Nephron progenitor cell (in vitro differentiated cells): ENCODE measurements at regions not wholly inside any gene's neighbourhood (a gene's known extent, or its start where the extent isn't known, plus 50 kb on each side); places are given as distances from the start of the nearest gene placed in this dataset.

Experiments used
- DNase-seq: peaks from one replicate; pipeline ENCODE4 v3.0.0; 2021
- H3K27ac Mint-ChIP-seq: 2 replicates; pipeline ENCODE4 v1.8.0; 2021; ENCODE audit warnings: mild to moderate bottlenecking, moderate library complexity, mixed read lengths
- H3K27me3 Mint-ChIP-seq: 2 replicates; pipeline ENCODE4 v1.8.0; 2021; ENCODE audit warnings: mild to moderate bottlenecking, low read depth, mixed read lengths; ENCODE audit not compliant: poor library complexity
- H3K36me3 Mint-ChIP-seq: 2 replicates; pipeline ENCODE4 v1.8.0; 2021; ENCODE audit warnings: low read depth, mixed read lengths
- H3K4me1 Mint-ChIP-seq: 2 replicates; pipeline ENCODE4 v1.8.0; 2021; ENCODE audit warnings: mixed read lengths
- H3K4me3 Mint-ChIP-seq: 2 replicates; pipeline ENCODE4 v1.8.0; 2021; ENCODE audit warnings: mild to moderate bottlenecking, moderate library complexity, mixed read lengths
- H3K9me3 Mint-ChIP-seq: 2 replicates; pipeline ENCODE4 v1.8.0; 2021; ENCODE audit warnings: mild to moderate bottlenecking, moderate library complexity, mixed read lengths
- TF ChIP-seq, protein P1 (sequence below): fragments of 200-600 bp; sonication (generic); IDR thresholded peaks from 2 replicates; pipeline ENCODE4 v1.5.0; 2021; ENCODE audit warnings: antibody characterized with exemption

DNA sequence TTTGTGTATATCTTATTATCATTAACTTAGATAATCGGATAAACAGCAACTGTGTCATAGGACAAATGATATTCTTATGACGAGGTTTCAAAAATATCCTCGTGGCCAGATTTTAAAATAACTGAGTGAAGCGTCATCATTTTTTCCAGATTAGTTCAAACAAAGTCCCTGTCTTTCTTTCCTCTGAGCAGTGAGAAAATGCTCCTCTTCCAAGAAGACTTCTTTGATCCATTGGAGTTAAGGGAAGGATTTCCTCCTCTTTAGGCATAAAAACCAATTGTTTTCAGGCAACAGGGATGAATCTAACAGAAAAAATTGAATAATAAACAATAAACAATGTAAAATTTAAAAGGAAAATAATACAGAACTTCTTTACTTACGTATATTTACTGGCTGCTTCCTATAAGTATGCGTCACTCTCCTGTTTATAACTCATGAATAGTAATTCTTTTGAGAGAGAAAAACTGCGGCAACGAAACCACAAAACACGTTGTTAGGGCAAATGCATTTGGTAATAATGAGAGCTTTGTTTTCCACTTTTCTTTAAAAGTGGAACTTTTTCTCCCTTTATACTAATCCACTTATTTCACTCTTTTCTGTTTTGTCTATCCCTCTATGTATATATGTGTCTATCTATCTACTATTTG is 419.4 kb upstream of the ONECUT1 start:
- TF ChIP-seq, protein P1, sequence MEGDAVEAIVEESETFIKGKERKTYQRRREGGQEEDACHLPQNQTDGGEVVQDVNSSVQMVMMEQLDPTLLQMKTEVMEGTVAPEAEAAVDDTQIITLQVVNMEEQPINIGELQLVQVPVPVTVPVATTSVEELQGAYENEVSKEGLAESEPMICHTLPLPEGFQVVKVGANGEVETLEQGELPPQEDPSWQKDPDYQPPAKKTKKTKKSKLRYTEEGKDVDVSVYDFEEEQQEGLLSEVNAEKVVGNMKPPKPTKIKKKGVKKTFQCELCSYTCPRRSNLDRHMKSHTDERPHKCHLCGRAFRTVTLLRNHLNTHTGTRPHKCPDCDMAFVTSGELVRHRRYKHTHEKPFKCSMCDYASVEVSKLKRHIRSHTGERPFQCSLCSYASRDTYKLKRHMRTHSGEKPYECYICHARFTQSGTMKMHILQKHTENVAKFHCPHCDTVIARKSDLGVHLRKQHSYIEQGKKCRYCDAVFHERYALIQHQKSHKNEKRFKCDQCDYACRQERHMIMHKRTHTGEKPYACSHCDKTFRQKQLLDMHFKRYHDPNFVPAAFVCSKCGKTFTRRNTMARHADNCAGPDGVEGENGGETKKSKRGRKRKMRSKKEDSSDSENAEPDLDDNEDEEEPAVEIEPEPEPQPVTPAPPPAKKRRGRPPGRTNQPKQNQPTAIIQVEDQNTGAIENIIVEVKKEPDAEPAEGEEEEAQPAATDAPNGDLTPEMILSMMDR: no peak
- H3K27me3 Mint-ChIP-seq: no peaks in the 10 kb centered on the region
- peaks cover 4% of the 10 kb centered on the region for H3K9me3 Mint-ChIP-seq
- H3K36me3 Mint-ChIP-seq: no peaks in the 10 kb centered on the region
- DNase-seq: no peak
- no peak overlapping the region for H3K27ac Mint-ChIP-seq
- H3K4me3 Mint-ChIP-seq: no peak overlapping the region
- no peaks in the 10 kb centered on the region for H3K4me1 Mint-ChIP-seq

DNA sequence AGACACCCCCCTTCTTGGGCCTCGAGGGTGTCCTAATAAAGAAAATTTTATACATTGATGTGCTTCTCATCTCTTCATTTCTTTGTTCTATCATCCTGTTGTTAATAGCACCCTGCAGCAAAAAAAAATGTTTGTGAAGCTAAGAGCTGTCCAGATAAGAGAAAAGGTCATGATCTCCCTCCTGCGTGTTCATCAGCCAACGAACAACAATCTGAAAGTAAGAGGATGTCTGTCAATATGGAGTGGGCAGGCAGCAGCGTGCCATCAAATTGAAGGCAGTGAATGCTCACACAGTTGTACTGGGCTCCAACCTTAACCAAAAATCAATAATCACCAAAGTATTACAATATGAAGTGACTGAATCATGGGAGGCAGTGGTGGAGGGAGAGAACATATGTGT is 418.6 kb upstream of the ONECUT1 start:
- no peak overlapping the region for H3K27ac Mint-ChIP-seq
- no peak overlapping the region for H3K4me3 Mint-ChIP-seq
- no peak for DNase-seq
- no peaks in the 10 kb centered on the region for H3K27me3 Mint-ChIP-seq
- TF ChIP-seq, protein P1: no peak
- H3K4me1 Mint-ChIP-seq: peaks cover 6% of the 10 kb centered on the region
- no peaks in the 10 kb centered on the region for H3K36me3 Mint-ChIP-seq
- peaks cover 4% of the 10 kb centered on the region for H3K9me3 Mint-ChIP-seq

DNA sequence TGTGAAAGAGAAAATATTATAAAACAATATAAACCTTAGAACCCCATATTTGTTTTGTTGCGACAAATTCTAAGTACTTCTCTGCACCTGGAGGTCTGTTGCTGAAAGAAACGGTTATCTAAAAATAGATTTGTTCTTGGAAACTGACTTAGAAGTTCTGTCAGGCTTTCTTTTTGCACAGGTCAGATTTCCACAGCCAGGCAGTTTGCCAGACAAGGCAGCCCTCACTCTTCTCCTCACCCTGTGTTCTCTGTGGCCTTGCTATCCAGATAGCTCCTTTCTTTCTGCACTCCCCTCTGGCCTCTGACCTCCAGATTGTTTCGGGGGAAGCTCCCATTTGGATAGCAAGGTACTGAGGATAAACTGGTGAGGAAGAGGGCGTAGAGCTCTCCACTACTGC is 413.3 kb upstream of the ONECUT1 start:
- Mint-ChIP-seq H3K27me3 (peaks cover 18% of the 10 kb centered on the region), H3K27ac (no peak overlapping the region), H3K4me1 (peaks cover 9% of the 10 kb centered on the region), H3K36me3 (no peaks in the 10 kb centered on the region), H3K9me3 (peaks cover 4% of the 10 kb centered on the region), H3K4me3 (no peak overlapping the region)
- TF ChIP-seq, protein P1: no peak
- DNase-seq: no peak

DNA sequence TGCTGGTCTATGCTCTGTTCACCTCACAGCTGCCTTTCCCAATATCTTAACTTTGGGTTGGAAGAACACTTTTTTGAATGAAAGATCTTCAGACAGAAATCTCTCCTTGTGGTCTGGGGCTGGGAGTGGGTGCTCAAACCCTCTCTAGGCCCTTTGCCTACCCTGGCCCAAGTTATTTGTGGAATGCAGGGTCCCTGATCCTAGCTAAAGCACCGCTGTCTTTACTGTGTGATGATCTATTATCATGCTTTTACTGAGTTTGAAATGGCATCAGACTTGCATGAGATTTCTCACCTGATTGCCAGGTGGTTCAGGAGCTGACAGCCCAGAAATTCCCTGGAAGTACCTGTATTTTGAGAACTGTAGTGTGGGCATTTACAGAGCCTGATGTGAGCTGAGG is 412.7 kb upstream of the ONECUT1 start:
- TF ChIP-seq, protein P1: no peak
- Mint-ChIP-seq H3K36me3 (no peaks in the 10 kb centered on the region), H3K4me1 (peaks cover 9% of the 10 kb centered on the region), H3K4me3 (no peak overlapping the region), H3K27me3 (peaks cover 24% of the 10 kb centered on the region), H3K9me3 (peaks cover 4% of the 10 kb centered on the region), H3K27ac (no peak overlapping the region)
- no peak for DNase-seq

DNA sequence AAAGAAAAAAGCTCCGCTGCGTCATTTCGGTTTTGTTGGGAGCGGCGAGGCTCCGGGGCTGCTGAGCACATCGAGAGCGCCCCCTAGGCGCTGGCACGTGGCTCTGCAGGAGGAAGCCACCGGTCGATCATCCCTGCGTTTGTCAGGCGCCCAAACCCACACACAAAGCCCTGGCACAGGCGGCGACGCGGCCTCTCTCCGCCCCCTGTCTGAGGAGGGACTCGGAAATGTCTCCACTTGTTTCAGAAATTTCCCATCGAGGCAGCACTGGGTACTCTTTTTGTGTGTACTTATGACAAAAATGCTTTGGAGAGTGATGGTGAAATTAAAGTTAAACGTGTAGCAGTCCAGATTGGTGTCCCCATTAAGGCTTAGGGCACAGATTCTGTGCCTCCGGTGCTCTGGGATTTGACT is 407.3 kb upstream of the ONECUT1 start:
- Mint-ChIP-seq H3K27me3 (peaks cover 53% of the 10 kb centered on the region), H3K4me3 (no peak overlapping the region), H3K27ac (no peak overlapping the region), H3K4me1 (peaks cover 4% of the 10 kb centered on the region), H3K36me3 (no peaks in the 10 kb centered on the region), H3K9me3 (no peaks in the 10 kb centered on the region)
- TF ChIP-seq, protein P1: peak; percentile 97
- DNase-seq: peak; percentile 79

DNA sequence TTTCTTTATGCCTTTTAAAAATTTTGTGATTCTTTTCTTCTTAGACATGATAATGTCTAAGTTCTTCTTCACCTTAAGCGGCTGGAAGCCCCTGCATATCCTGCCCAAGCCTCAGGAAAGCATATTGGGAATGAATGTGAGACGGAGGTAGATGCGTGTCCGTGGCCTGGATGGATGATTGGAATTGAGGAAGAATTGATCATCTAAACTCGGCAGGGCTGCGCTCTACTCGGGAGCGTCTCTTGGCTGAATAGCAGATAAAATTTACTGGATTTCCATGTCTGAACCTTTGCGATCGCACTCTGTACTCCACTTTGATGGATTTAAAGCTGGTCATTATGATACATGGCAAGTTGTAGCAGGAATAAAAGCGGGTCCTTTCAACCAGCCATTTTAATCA is 406.7 kb upstream of the ONECUT1 start:
- no peaks in the 10 kb centered on the region for H3K36me3 Mint-ChIP-seq
- TF ChIP-seq, protein P1: no peak
- H3K4me3 Mint-ChIP-seq: peak overlapping the region; percentile 45
- H3K4me1 Mint-ChIP-seq: peaks cover 4% of the 10 kb centered on the region
- no peak overlapping the region for H3K27ac Mint-ChIP-seq
- DNase-seq: no peak
- peaks cover 53% of the 10 kb centered on the region for H3K27me3 Mint-ChIP-seq
- no peaks in the 10 kb centered on the region for H3K9me3 Mint-ChIP-seq
